ENCODE measurements at regions not wholly inside any gene's neighbourhood (a gene's known extent, or its start where the extent isn't known, plus 50 kb on each side); places are given as distances from the start of the nearest gene placed in this dataset.

GRCh38 chr4:146059151-146059550 lies 116.4 kb upstream of the LSM6 start:
- POLR2A ChIA-PET: interaction anchor here (3.1 kb wide), 1 partner anchor 10 kb away, joined by 16 read pairs; no protein-coding TSS in a partner anchor
- Mint-ChIP-seq H3K9me3 (ENCODE audit: insufficient read depth) (no peaks in the 10 kb centered on the region), H3K27ac (no peak overlapping the region), H3K27me3 (no peaks in the 10 kb centered on the region), H3K4me3 (no peak overlapping the region), H3K4me1 (peaks cover 42% of the 10 kb centered on the region)
- Histone ChIP-seq H3K36me3 (replicated peaks in 1 of 2; ENCODE audit: control extremely low read depth in 1 of 2, control insufficient read depth in 1 of 2, extremely low read depth in 1 of 2, insufficient read depth in 2 of 2, low read length in 1 of 2) (no peaks in the 10 kb centered on the region), H2AFZ (ENCODE audit: insufficient read depth, low read depth, low read length, poor library complexity, severe bottlenecking) (no peak overlapping the region), H3K9me3 (ENCODE audit: control extremely low read depth in 1 of 3, control insufficient read depth in 2 of 3, insufficient read depth in 1 of 3, low read length in 2 of 3) (no peaks in the 10 kb centered on the region), H3K9ac (ENCODE audit: low read length) (peak overlapping the region; percentile 28), H3K4me2 (replicated peaks; ENCODE audit: low read depth, low read length, poor library complexity, severe bottlenecking) (peak overlapping the region; percentile 70), H3K4me1 (ENCODE audit: control insufficient read depth in 2 of 2, insufficient read depth in 2 of 2, low read length in 2 of 2) (peaks cover 62 to 69% of the 10 kb centered on the region in 2 donors), H4K20me1 (ENCODE audit: control insufficient read depth, insufficient read depth, low read length, poor library complexity, severe bottlenecking) (no peaks in the 10 kb centered on the region), H3K27me3 (replicated peaks in 1 of 4; ENCODE audit: control extremely low read depth in 1 of 4, control insufficient read depth in 3 of 4, insufficient read depth in 4 of 4, low read length in 3 of 4) (peaks cover 0 to 4% (median 0%) of the 10 kb centered on the region in 4 experiments), H3K27ac (ENCODE audit: low read length in 2 of 2) (peak overlapping the region; percentile 82 to 85), H3K79me2 (ENCODE audit: control insufficient read depth, insufficient read depth, low read length) (no peaks in the 10 kb centered on the region), H3K4me3 (ENCODE audit: control extremely low read depth in 1 of 5, extremely low read depth in 1 of 5, insufficient read depth in 1 of 5, low read depth in 2 of 5, low read length in 4 of 5) (peak overlapping the region in 3 of 5 experiments; percentile 21 to 44 (median 41))
- CTCF ChIA-PET: interaction anchor here (0.6 to 3.5 kb wide), 6 partner anchors 9 to 192 kb away, joined by 3 to 26 read pairs (median 4); no protein-coding TSS in a partner anchor
- TF ChIP-seq EZH2 (IDR thresholded peaks at IDR 0.05; ENCODE audit: borderline replicate concordance, insufficient read depth, low read depth, low read length, poor library complexity, severe bottlenecking) (no peak), CTCF (IDR thresholded peaks at IDR 0.05) (no peak)
- peak; percentile 85 for DNase-seq
- intact Hi-C loops (cut with micrococcal nuclease): loop anchor here (1.0 kb wide), 1 partner anchor 9 kb away; no protein-coding TSS in a partner anchor
- ATAC-seq (ENCODE audit: low read depth): peak; percentile 54
- 0% methylated on average over 1 of the region's 1 CpG for WGBS (ENCODE audit: insufficient coverage)

GRCh38 chr4:146058531-146058930 lies 117.0 kb upstream of the LSM6 start:
- no peaks in the 10 kb centered on the region for H3K79me2 ChIP-seq (ENCODE audit: control insufficient read depth, insufficient read depth, low read length)
- ChIA-PET POLR2A (interaction anchor here (3.1 kb wide), 1 partner anchor 9 kb away, joined by 16 read pairs; no protein-coding TSS in a partner anchor), CTCF (interaction anchor here (0.6 to 3.5 kb wide), 4 partner anchors 8 to 191 kb away, joined by 3 to 26 read pairs (median 4); no protein-coding TSS in a partner anchor)
- intact Hi-C loops (cut with micrococcal nuclease): no loop called here
- ATAC-seq (ENCODE audit: low read depth): no peak
- peak overlapping the region in 1 of 2 donors; percentile 7 for H3K27ac ChIP-seq (ENCODE audit: low read length in 2 of 2)
- DNase-seq: no peak
- H3K27ac Mint-ChIP-seq: no peak overlapping the region
- peaks cover 56 to 64% of the 10 kb centered on the region in 2 donors for H3K4me1 ChIP-seq (ENCODE audit: control insufficient read depth in 2 of 2, insufficient read depth in 2 of 2, low read length in 2 of 2)
- H3K27me3 ChIP-seq (replicated peaks in 1 of 4; ENCODE audit: control extremely low read depth in 1 of 4, control insufficient read depth in 3 of 4, insufficient read depth in 4 of 4, low read length in 3 of 4): peaks cover 0 to 4% (median 0%) of the 10 kb centered on the region in 4 experiments
- H3K27me3 Mint-ChIP-seq: no peaks in the 10 kb centered on the region
- H3K4me2 ChIP-seq (replicated peaks; ENCODE audit: low read depth, low read length, poor library complexity, severe bottlenecking): peak overlapping the region; percentile 70
- no peaks in the 10 kb centered on the region for H4K20me1 ChIP-seq (ENCODE audit: control insufficient read depth, insufficient read depth, low read length, poor library complexity, severe bottlenecking)
- H3K36me3 ChIP-seq (replicated peaks in 1 of 2; ENCODE audit: control extremely low read depth in 1 of 2, control insufficient read depth in 1 of 2, extremely low read depth in 1 of 2, insufficient read depth in 2 of 2, low read length in 1 of 2): no peaks in the 10 kb centered on the region
- peak overlapping the region in 1 of 5 experiments; percentile 44 for H3K4me3 ChIP-seq (ENCODE audit: control extremely low read depth in 1 of 5, extremely low read depth in 1 of 5, insufficient read depth in 1 of 5, low read depth in 2 of 5, low read length in 4 of 5)
- peaks cover 36% of the 10 kb centered on the region for H3K4me1 Mint-ChIP-seq
- no peak overlapping the region for H3K4me3 Mint-ChIP-seq
- no peak overlapping the region for H2AFZ ChIP-seq (ENCODE audit: insufficient read depth, low read depth, low read length, poor library complexity, severe bottlenecking)
- WGBS (ENCODE audit: insufficient coverage): 100% methylated on average over 1 of the region's 1 CpG
- no peaks in the 10 kb centered on the region for H3K9me3 Mint-ChIP-seq (ENCODE audit: insufficient read depth)
- no peaks in the 10 kb centered on the region for H3K9me3 ChIP-seq (ENCODE audit: control extremely low read depth in 1 of 3, control insufficient read depth in 2 of 3, insufficient read depth in 1 of 3, low read length in 2 of 3)
- no peak overlapping the region for H3K9ac ChIP-seq (ENCODE audit: low read length)
- TF ChIP-seq EZH2 (IDR thresholded peaks at IDR 0.05; ENCODE audit: borderline replicate concordance, insufficient read depth, low read depth, low read length, poor library complexity, severe bottlenecking) (no peak), CTCF (IDR thresholded peaks at IDR 0.05) (no peak)
